Ishikawa (cell line): ENCODE measurements at regions not wholly inside any gene's neighbourhood (a gene's known extent, or its start where the extent isn't known, plus 50 kb on each side); places are given as distances from the start of the nearest gene placed in this dataset.

ENCODE experiments used
- CEBPB ChIP-seq: IDR thresholded peaks from 2 replicates; pipeline ENCODE4 v1.6.1; 2012
- CREB1 ChIP-seq: IDR thresholded peaks from 2 replicates; pipeline ENCODE4 v1.6.1; 2012; ENCODE audit warnings: low read depth
- EGR1 ChIP-seq: IDR thresholded peaks from 2 replicates; pipeline ENCODE4 v1.6.1; 2012
- EP300 ChIP-seq: IDR thresholded peaks from 2 replicates; pipeline ENCODE4 v1.6.1; 2012; ENCODE audit warnings: borderline replicate concordance
- FOXM1 ChIP-seq: IDR thresholded peaks from 2 replicates; pipeline ENCODE4 v1.6.1; 2012; ENCODE audit warnings: low read depth, borderline replicate concordance
- MAX ChIP-seq: IDR thresholded peaks from 2 replicates; pipeline ENCODE4 v1.6.1; 2012
- NFIC ChIP-seq: IDR thresholded peaks from 2 replicates; pipeline ENCODE4 v1.6.1; 2012
- RAD21 ChIP-seq: IDR thresholded peaks from 2 replicates; pipeline ENCODE4 v1.6.1; 2012; ENCODE audit warnings: low read depth
- REST ChIP-seq: IDR thresholded peaks from 2 replicates; pipeline ENCODE4 v1.6.1; 2012; ENCODE audit warnings: low read depth, mild to moderate bottlenecking
- TAF1 ChIP-seq: IDR thresholded peaks from 2 replicates; pipeline ENCODE4 v1.6.1; 2012; ENCODE audit warnings: low read depth, mild to moderate bottlenecking
- TCF12 ChIP-seq: IDR thresholded peaks from 2 replicates; pipeline ENCODE4 v1.6.1; 2012; ENCODE audit warnings: low read depth
- TEAD4 ChIP-seq: IDR thresholded peaks from 2 replicates; pipeline ENCODE4 v1.6.1; 2012
- USF1 ChIP-seq: IDR thresholded peaks from 2 replicates; pipeline ENCODE4 v1.6.1; 2012
- YY1 ChIP-seq: IDR thresholded peaks from 2 replicates; pipeline ENCODE4 v1.6.1; 2012; ENCODE audit warnings: low read depth
- ZBTB7A ChIP-seq: IDR thresholded peaks from 2 replicates; pipeline ENCODE4 v1.6.1; 2012; ENCODE audit warnings: low read depth

GRCh38 chr17:12390631-12391030 is 275.1 kb upstream of the MYOCD start:
- TF ChIP-seq TCF12: no peak
- TF ChIP-seq TAF1: no peak
- no peak for TF ChIP-seq MAX
- no peak for TF ChIP-seq FOXM1
- no peak for TF ChIP-seq TEAD4
- no peak for TF ChIP-seq RAD21
- no peak for TF ChIP-seq CREB1
- no peak for TF ChIP-seq EGR1
- no peak for TF ChIP-seq ZBTB7A
- TF ChIP-seq YY1: no peak
- no peak for TF ChIP-seq EP300
- TF ChIP-seq USF1: no peak
- no peak for TF ChIP-seq NFIC
- no peak for TF ChIP-seq REST
- no peak for TF ChIP-seq CEBPB

GRCh38 chr17:12391468-12391867 is 274.2 kb upstream of the MYOCD start:
- TF ChIP-seq TCF12 (no peak), NFIC (no peak), MAX (no peak), CEBPB (no peak), RAD21 (no peak), USF1 (no peak), EGR1 (no peak), ZBTB7A (no peak), YY1 (no peak), FOXM1 (no peak)

- peak; percentile 23; the same call in 1 of the 2 replicates for TF ChIP-seq RAD21
- no peak for TF ChIP-seq YY1
- TF ChIP-seq ZBTB7A: no peak
- no peak for TF ChIP-seq FOXM1
- TF ChIP-seq REST: no peak
- no peak for TF ChIP-seq EGR1
Observed at GRCh38 chr17:12395733-12396354, 269.8 kb upstream of the MYOCD start.

- TF ChIP-seq EGR1: no peak
- TF ChIP-seq EP300: no peak
- TF ChIP-seq TAF1: no peak
- TF ChIP-seq FOXM1: no peak
- TF ChIP-seq NFIC: no peak
- TF ChIP-seq TCF12: no peak
- no peak for TF ChIP-seq CEBPB
- TF ChIP-seq ZBTB7A: no peak
- no peak for TF ChIP-seq MAX
- no peak for TF ChIP-seq RAD21
- TF ChIP-seq TEAD4: no peak
- no peak for TF ChIP-seq CREB1
- no peak for TF ChIP-seq REST
Observed at GRCh38 chr17:12398441-12399051, 267.1 kb upstream of the MYOCD start.
